Loucy (cell line): ENCODE measurements at regions not wholly inside any gene's neighbourhood (a gene's known extent, or its start where the extent isn't known, plus 50 kb on each side); places are given as distances from the start of the nearest gene placed in this dataset.

Experiments
- CTCF ChIP-seq: fragments of 200-600 bp; sonication (generic); conservative IDR thresholded peaks from 2 replicates; pipeline ENCODE4 v1.5.1; 2014; ENCODE audit warnings: mild to moderate bottlenecking, antibody characterized with exemption, low read length
- EZH2phosphoT487 ChIP-seq: fragments of 200-600 bp; IDR thresholded peaks from 2 replicates; pipeline ENCODE4 v1.6.1; 2018; ENCODE audit warnings: antibody characterized with exemption, mild to moderate bottlenecking, moderate library complexity, borderline replicate concordance

DNA sequence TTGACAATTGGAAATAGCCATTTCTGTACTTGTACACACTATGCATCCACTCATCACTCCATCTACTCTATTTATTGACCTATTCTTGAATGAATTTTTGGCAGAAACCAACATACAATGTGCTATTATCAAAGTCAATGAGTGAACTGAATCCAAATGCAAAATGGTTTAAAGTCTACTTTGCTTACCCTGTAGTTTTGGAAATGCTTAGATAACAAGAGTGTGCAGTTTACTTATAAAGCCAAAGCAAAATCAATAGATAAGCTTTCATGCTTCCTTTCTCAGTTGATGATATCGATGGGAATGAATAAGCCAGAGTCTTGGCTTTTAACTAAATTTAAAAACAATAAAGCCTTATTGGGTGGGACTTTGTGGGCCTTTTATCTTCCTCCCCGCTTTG is 58.9 kb upstream of the SPANXB1 start:
- TF ChIP-seq CTCF = no peak
- no peak for TF ChIP-seq EZH2phosphoT487
